Forelimb muscle (tissue), 1 donor: ENCODE measurements at regions not wholly inside any gene's neighbourhood (a gene's known extent, or its start where the extent isn't known, plus 50 kb on each side); places are given as distances from the start of the nearest gene placed in this dataset.

Source experiments
- DNase-seq: peaks from one replicate; pipeline ENCODE4 v3.0.0-alpha.2; 2013; ENCODE audit warnings: low read depth

DNA sequence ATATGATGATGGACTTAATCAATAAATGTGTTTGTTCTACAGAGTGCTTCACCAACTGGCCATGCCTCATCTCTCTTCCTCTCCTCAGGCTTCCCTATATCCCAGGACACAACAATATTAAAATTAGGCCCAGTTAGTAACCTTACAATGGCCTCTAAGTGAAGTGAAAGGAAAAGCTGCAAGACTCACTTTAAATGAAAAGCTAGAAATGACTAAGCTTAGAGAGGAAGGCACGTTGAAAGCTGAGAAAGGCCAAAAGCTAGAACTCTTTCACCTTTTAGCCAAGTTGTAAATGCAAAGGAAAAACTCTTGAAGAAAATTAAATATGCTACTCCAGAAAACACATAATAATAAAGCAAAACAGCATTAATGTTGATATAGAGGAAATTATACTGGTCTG is 1010.3 kb downstream of the NAALADL2 start:
- DNase-seq, result no peak

DNA sequence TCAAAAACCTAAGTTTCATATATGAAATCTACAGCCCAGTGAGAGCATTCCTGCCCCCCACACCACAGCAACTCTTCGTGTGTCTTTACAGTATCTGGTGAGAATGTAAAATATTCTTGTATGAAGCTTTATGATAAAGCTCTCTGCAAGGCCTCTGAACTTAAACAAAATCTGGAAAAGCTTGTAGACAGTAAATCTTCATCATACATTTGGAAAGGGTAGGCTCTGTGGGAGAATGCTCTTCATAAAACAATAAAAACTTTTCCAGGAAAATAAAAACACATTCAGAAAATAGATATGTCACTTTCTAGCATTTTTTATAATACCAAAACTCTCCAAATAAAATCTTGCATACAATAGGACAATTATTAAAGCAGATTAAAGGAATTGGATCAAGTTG is 1009.5 kb downstream of the NAALADL2 start:
- no peak for DNase-seq

DNA sequence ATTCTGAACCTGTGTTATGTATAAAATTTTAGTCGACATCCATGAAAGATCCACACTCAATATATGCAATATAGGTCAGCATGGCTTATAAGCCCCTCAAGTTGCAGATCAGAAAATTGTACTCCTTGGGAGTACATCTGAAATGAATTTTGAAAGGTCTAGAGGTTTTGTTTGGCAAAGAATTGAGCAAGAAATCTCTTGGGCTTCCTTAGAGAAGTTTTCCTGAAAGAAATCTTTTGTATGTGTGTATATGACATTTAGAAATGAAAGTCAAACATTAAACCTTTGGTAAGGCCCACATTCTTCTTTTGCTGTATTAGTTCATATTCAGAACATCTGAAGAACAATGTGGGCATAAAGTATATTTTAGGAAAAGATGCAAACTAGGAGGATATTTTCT is 1006.6 kb downstream of the NAALADL2 start:
- DNase-seq, result no peak

DNA sequence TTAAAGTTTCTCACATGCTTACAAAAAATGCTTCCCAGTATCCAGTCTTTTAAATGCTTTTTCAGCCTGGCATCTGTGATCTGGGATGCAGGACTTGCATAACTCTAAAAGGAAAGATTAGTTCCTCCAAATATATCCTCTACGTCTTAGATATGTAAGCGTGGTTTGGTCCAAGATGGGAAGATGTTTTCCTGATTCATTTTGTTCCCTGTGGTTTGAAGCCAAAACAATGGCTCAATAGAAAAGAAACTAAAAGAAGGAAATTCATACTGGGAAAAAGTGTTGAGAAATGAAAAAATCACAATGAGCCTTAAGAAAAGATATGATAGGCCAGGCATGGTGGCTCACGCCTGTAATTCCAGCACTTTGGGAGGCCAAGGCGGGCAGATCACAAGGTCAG is 1002.8 kb downstream of the NAALADL2 start:
- no peak for DNase-seq
